Keratinocyte (primary cell): ENCODE measurements at regions not wholly inside any gene's neighbourhood (a gene's known extent, or its start where the extent isn't known, plus 50 kb on each side); places are given as distances from the start of the nearest gene placed in this dataset.

Source experiments
- DNase-seq: peaks from one replicate; pipeline ENCODE4 v3.0.0-alpha.2; 2011; ENCODE audit warnings: low read depth, missing footprints, low spot score
- FAIRE-seq: peaks from 2 replicates; lab custom pipeline; 2011; peaks lifted over from hg19 to GRCh38; lab: Jason Lieb, UNC
- H2AFZ ChIP-seq: 2 replicates; pipeline ENCODE4 v1.6.0; 2012; ENCODE audit warnings: low read length, control low read depth, inconsistent platforms; ENCODE audit not compliant: control insufficient read depth
- H3K27ac ChIP-seq: 2 replicates; pipeline ENCODE4 v1.5.1; 2011; ENCODE audit warnings: low read length; ENCODE audit not compliant: control insufficient read depth, insufficient read depth
- H3K27me3 ChIP-seq: 3 replicates; pipeline ENCODE4 v1.6.0; 2011; ENCODE audit warnings: low read length; ENCODE audit not compliant: control insufficient read depth, insufficient read depth; ENCODE audit errors: extremely low read depth
- H3K36me3 ChIP-seq, 2 experiments: 2 replicates in 1 of 2; 3 replicates in 1 of 2; pipeline ENCODE4 v1.5.1; 2011; ENCODE audit warnings: low read length in 2 of 2, mild to moderate bottlenecking in 1 of 2; ENCODE audit not compliant: control insufficient read depth in 2 of 2, insufficient read depth in 2 of 2; ENCODE audit errors: extremely low read depth in 1 of 2
- H3K4me1 ChIP-seq: 3 replicates; pipeline ENCODE4 v1.5.1; 2011; ENCODE audit warnings: low read length; ENCODE audit not compliant: control insufficient read depth, insufficient read depth; ENCODE audit errors: extremely low read depth
- H3K4me2 ChIP-seq: 3 replicates; pipeline ENCODE4 v1.6.0; 2011; ENCODE audit warnings: low read depth, low read length; ENCODE audit not compliant: control insufficient read depth, insufficient read depth; ENCODE audit errors: extremely low read depth
- H3K4me3 ChIP-seq, 3 experiments: fragments of 200-600 bp in 1 of 3; sonication (generic) in 1 of 3; 2 replicates in 2 of 3; 3 replicates in 1 of 3; pipeline ENCODE4 v1.5.1; 2011 to 2016; ENCODE audit warnings: low read length in 3 of 3, mild to moderate bottlenecking in 3 of 3, control low read depth in 2 of 3, inconsistent platforms in 1 of 3, low read depth in 1 of 3, mixed read lengths in 1 of 3, mixed run types in 1 of 3, moderate library complexity in 1 of 3; ENCODE audit not compliant: control insufficient read depth in 2 of 3, insufficient read depth in 2 of 3; ENCODE audit errors: extremely low read depth in 1 of 3
- H3K79me2 ChIP-seq: 2 replicates; pipeline ENCODE4 v1.6.0; 2012; ENCODE audit warnings: low read length; ENCODE audit not compliant: control insufficient read depth, insufficient read depth
- H3K9ac ChIP-seq: 3 replicates; pipeline ENCODE4 v1.6.0; 2011; ENCODE audit warnings: low read length; ENCODE audit not compliant: control insufficient read depth, insufficient read depth; ENCODE audit errors: extremely low read depth
- H3K9me1 ChIP-seq: 3 replicates; pipeline ENCODE4 v1.6.0; 2011; ENCODE audit warnings: low read length; ENCODE audit not compliant: control insufficient read depth, insufficient read depth; ENCODE audit errors: extremely low read depth
- H3K9me3 ChIP-seq: 2 replicates; pipeline ENCODE4 v1.5.1; 2012; ENCODE audit warnings: low read depth, low read length; ENCODE audit not compliant: control insufficient read depth
- H4K20me1 ChIP-seq: 3 replicates; pipeline ENCODE4 v1.6.0; 2011; ENCODE audit warnings: low read length; ENCODE audit not compliant: control insufficient read depth, insufficient read depth; ENCODE audit errors: extremely low read depth
- CTCF ChIP-seq, 3 experiments: IDR thresholded peaks in 1 of 3; conservative IDR thresholded peaks in 1 of 3; optimal IDR thresholded peaks in 1 of 3; 2 replicates in 2 of 3; 3 replicates in 1 of 3; pipeline versions ENCODE3 to v1.5.1; 2011; ENCODE audit warnings: low read length in 3 of 3, mild to moderate bottlenecking in 3 of 3, moderate library complexity in 2 of 3, control low read depth in 1 of 3, inconsistent platforms in 1 of 3; ENCODE audit not compliant: insufficient read depth in 2 of 3; ENCODE audit errors: extremely low read depth in 1 of 3
- EZH2 ChIP-seq: IDR thresholded peaks from one replicate; pipeline ENCODE4 v1.6.1; 2012; ENCODE audit warnings: inconsistent platforms, mild to moderate bottlenecking, low read length, moderate library complexity
- dilution Hi-C: fragments of 300-500 bp; cut with MboI; formaldehyde crosslinking; loops from one replicate; pipeline ENCODE4 v1.7.0; 2020; ENCODE audit warnings: low sequenced_read_pairs; ENCODE audit not compliant: extremely low pct_ligation_motif_present

GRCh38 chr3:13200946-13201345 is 127.7 kb upstream of the IQSEC1 start:
- no peaks in the 10 kb centered on the region for H3K4me1 ChIP-seq
- no peak overlapping the region for H3K4me3 ChIP-seq
- H3K79me2 ChIP-seq, result no peaks in the 10 kb centered on the region
- no peak overlapping the region for H3K9ac ChIP-seq
- H4K20me1 ChIP-seq, result no peaks in the 10 kb centered on the region
- H3K27me3 ChIP-seq, result peaks cover 35% of the 10 kb centered on the region
- TF ChIP-seq EZH2 (no peak), CTCF (optimal IDR thresholded peaks at IDR 0.05 in 1 of 3, IDR thresholded peaks at IDR 0.05 in 1 of 3, conservative IDR thresholded peaks at IDR 0.05 in 1 of 3; ENCODE audit: extremely low read depth in 1 of 3, insufficient read depth in 2 of 3, low read length in 3 of 3) (peak in 1 of 3 experiments; percentile 29)
- DNase-seq (no peak), FAIRE-seq (no peak)
- no peaks in the 10 kb centered on the region for H3K9me1 ChIP-seq
- H3K4me2 ChIP-seq, result no peak overlapping the region
- H3K9me3 ChIP-seq, result no peaks in the 10 kb centered on the region
- no peak overlapping the region for H2AFZ ChIP-seq
- dilution Hi-C loops, result no loop called here
- no peak overlapping the region for H3K27ac ChIP-seq
- no peaks in the 10 kb centered on the region for H3K36me3 ChIP-seq

- Histone ChIP-seq H3K9ac (no peak overlapping the region), H3K9me1 (no peaks in the 10 kb centered on the region), H3K79me2 (no peaks in the 10 kb centered on the region), H3K27ac (no peak overlapping the region), H3K4me2 (no peak overlapping the region), H3K27me3 (peaks cover 35% of the 10 kb centered on the region), H3K36me3 (no peaks in the 10 kb centered on the region), H4K20me1 (no peaks in the 10 kb centered on the region), H2AFZ (no peak overlapping the region), H3K4me3 (no peak overlapping the region), H3K9me3 (no peaks in the 10 kb centered on the region), H3K4me1 (no peaks in the 10 kb centered on the region)
- DNase-seq, result no peak
- TF ChIP-seq EZH2 (no peak), CTCF (optimal IDR thresholded peaks at IDR 0.05 in 1 of 3, IDR thresholded peaks at IDR 0.05 in 1 of 3, conservative IDR thresholded peaks at IDR 0.05 in 1 of 3; ENCODE audit: extremely low read depth in 1 of 3, insufficient read depth in 2 of 3, low read length in 3 of 3) (no peak)
- dilution Hi-C loops, result no loop called here
- no peak for FAIRE-seq
These were observed 127.2 kb upstream of the IQSEC1 start for GRCh38 chr3:13200465-13200864.
